Erythroblast (primary cell): ENCODE measurements at regions not wholly inside any gene's neighbourhood (a gene's known extent, or its start where the extent isn't known, plus 50 kb on each side); places are given as distances from the start of the nearest gene placed in this dataset.

Experiments
- GATA1 ChIP-seq: IDR thresholded peaks from 2 replicates; pipeline ENCODE4 v1.6.1; 2011; ENCODE audit warnings: low read depth, mild to moderate bottlenecking, control low read depth, low read length, moderate library complexity
- POLR2A ChIP-seq: IDR thresholded peaks from 2 replicates; pipeline ENCODE4 v1.6.1; 2011; ENCODE audit warnings: mild to moderate bottlenecking, low read length

DNA sequence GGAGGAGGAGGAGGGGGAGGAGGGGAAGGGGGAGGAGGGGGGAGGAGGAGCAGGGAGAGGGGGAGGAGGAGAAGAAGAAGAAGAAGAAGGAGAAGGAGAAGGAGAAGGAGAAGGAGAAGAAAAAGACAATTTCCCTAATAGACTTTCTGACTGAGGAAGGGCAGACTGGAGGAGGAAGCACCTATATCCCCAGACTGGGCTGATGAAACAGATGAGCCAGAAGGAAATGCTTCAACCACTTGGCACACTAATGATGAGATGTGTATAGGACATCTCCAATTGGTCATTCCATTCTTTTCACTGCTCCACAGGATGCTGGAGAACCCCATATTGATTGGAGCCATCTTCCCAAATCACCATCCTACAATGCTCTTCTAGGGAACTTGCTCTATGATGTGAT, 69.9 kb downstream of the LYZL4 start:
- TF ChIP-seq POLR2A, result no peak
- no peak for TF ChIP-seq GATA1
